Epithelial cell of proximal tubule (primary cell): ENCODE measurements at regions not wholly inside any gene's neighbourhood (a gene's known extent, or its start where the extent isn't known, plus 50 kb on each side); places are given as distances from the start of the nearest gene placed in this dataset.

Experiments
- DNase-seq: peaks from one replicate; pipeline ENCODE4 v3.0.0-alpha.2; 2011; ENCODE audit warnings: low read depth
- H3K4me3 ChIP-seq: 2 replicates; pipeline ENCODE4 v1.5.1; 2011; ENCODE audit warnings: low read depth, mild to moderate bottlenecking, low read length
- CTCF ChIP-seq: conservative IDR thresholded peaks from 2 replicates; pipeline ENCODE4 v1.5.1; 2012; ENCODE audit warnings: low read depth, mild to moderate bottlenecking, low read length

DNA sequence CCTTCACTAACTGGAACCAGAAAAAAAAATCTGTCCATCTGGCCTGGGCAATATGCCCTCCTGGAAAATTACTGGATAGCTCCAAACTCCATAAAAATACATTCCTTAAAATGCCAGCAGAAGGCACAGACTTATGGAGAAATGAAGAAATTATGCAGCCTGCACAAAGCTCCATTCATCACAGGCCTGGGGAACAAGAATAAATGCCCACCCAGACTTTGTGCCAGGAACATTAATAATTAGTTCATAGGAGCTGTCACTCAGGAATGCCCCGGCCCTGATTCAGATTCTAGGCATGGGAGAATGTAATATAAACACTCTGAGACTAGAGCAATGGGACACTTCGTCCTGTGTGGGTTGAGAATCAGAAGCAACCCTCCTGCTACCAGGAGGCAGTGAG lies 199.3 kb downstream of the OTOR start:
- no peak for TF ChIP-seq CTCF
- DNase-seq = no peak
- no peak overlapping the region for H3K4me3 ChIP-seq

DNA sequence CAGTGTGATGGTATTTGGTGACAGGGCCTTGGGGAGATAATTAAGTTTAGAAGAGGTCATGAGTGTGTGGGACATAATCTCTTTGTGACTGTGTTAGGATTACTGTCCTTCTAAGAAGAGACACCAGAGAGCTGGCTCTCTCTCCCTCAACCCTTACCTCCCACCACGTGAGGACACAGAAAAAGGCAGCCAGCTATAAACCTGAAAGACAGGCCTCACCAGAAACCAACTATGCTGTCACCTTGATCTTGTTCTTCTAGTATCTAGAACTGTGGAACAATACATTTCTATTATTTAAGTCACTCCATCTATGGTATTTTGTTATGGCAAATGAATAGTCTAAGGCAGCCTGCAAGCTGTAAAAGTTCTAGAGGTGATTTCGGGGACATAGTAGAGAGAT lies 203.7 kb downstream of the OTOR start:
- no peak for DNase-seq
- no peak for TF ChIP-seq CTCF
- no peak overlapping the region for H3K4me3 ChIP-seq

DNA sequence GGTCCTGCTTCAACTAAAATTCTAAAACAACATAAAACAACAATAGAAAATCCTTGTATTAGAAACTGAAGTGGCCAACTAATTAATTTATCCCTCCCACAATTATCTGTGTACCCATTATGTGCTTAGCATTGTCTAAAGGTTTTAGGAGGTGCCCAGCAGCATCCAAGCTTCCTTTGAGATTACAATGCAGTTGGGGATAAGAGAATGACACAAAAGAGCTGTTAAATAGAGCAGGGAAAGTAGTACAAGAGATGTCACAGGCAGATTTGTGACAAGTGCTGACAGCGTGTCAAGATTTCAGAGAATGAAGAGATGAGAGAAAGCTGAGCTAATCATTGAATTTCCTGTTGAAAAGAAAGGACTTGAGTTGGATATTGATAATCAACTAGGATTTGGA lies 204.8 kb downstream of the OTOR start:
- DNase-seq = no peak
- no peak overlapping the region for H3K4me3 ChIP-seq
- no peak for TF ChIP-seq CTCF

- TF ChIP-seq CTCF = no peak
- H3K4me3 ChIP-seq = no peak overlapping the region
- DNase-seq = no peak
These were observed 205.7 kb downstream of the OTOR start for GRCh38 chr20:16953858-16954257.

DNA sequence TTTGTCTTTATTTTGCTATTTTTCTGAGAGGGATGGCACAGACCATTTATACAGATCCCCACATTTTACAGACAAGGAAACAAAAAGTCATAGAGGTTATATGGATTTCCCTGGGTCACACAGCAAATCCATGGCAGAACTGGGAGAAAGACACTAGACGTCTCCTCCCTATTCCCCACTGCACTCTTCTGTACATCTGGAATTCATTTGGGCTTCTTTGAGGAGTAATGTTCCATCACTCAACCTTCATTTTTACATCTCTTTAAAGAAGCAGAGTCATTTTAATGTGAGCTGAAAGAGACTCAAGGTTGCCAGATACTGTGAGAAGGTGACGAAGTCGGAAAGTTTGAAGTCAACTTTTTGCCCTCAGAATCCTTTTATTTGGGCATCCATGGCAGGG lies 207.3 kb downstream of the OTOR start:
- no peak for DNase-seq
- TF ChIP-seq CTCF = no peak
- H3K4me3 ChIP-seq = no peak overlapping the region

DNA sequence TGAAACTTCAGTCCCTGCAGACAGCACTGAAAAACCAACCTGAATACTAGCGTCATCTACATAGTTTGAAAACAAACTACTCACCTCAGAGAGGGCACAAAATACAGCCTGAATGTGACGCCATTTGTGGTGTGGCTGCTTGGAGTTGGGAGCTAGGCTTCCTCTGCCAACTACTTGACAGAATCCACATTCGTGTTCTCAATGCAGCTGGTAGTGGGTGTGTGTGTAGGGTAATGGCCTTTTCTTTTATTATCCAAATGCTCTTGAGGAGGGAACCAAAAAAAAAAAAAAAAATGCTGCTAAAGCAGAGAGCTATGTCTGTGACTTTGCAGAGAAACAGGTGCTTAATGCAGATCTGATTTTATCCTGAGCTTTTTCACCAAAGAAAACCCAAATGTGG lies 207.8 kb downstream of the OTOR start:
- no peak for DNase-seq
- H3K4me3 ChIP-seq = no peak overlapping the region
- TF ChIP-seq CTCF = no peak

DNA sequence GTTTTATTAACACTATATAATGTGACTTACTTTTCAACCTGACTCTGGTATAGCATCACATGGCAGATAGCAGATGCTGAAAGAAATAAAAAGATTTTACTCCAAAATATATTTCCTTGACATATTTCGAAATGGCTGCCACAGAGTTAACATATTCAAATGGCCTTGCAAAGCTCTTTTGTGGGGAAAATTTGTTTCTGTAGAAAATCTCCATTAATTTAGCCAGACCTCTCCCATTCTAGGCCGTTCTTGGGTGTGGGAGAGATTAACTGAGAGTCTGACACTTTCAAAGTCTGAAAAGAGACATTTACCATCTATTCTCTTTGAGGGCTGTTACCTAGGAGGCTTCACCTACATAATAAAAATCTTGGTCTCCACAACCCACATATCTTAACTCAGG lies 217.2 kb downstream of the OTOR start:
- DNase-seq = no peak
- no peak overlapping the region for H3K4me3 ChIP-seq
- TF ChIP-seq CTCF = no peak
